Sciatic nerve (tissue), 2 donors: ENCODE measurements at regions not wholly inside any gene's neighbourhood (a gene's known extent, or its start where the extent isn't known, plus 50 kb on each side); places are given as distances from the start of the nearest gene placed in this dataset.

ENCODE experiments used
- ATAC-seq: fragments of 200-7000 bp; cut with Tn5 transposase; one replicate; pipeline ENCODE4 v1.9.1; 2020; ENCODE audit warnings: mild to moderate bottlenecking, moderate library complexity
- DNase-seq: peaks from one replicate; pipeline ENCODE4 v3.0.0-alpha.2; 2020; ENCODE audit warnings: low spot score
- intact Hi-C: fragments of 100-400 bp; cut with DNase I; formaldehyde crosslinking; loops from one replicate; pipeline ENCODE4 v1.14.2; 2022
- donor health status: DM: no; HTN: no; CAD: no.
- donor health status: DM: no; HTN: no; CAD: no.

DNA sequence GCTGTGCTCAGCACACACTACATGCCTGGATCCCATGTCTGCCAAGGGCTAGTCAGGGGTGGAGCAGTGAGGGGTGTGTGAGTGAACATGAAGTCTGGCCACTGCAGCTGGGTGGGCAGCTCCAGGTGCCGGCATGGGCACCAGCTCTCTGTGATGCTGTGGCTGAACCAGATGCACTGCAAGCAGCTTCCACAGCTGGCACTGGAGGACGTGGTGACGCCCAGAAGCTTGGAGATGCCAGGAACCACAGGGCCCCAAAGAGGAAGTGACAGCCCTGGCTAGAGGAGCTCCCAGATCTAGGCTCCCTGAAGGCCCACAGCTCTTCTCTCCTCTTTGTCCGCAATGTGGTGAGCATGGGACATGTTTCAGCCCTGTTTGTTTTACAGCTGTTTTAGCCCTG, 776.3 kb upstream of the POU3F3 start:
- ATAC-seq = no peak
- intact Hi-C loops = no loop called here
- DNase-seq = no peak

DNA sequence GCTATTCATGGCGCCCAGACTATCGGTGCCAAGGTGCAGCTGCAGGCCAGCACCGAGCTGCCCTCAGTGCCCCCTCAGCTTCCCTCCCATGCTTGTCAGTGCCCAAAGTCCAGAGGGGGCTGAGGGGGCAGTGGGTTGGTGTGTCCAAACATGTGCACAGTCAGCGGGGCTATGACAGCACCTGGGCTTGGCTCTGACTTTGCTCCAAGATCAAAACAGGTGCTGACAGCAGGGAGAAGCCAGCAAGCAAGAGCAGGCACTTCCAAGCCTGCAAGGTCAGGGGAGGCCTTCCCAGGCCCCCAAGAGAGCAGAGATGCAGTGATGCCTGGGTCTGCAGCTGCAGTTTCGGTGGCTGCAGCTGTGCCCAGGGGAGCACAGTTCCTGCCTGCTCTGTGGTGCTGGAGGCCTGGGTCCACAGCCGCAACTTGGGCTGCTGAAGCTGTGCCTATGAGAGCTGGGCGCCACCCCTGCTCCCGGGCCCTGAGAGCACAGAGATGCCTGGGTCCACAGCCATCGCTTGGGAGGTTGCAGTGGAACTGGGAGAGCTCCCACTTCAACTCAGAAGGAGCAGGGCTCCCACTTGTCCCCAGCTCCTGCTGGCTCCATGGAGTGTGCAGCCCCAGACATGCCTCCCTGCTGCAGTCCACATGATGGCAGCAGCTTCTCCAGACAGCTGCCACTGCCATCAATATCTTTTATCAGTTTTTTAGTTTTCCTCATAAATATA, 775.3 kb upstream of the POU3F3 start:
- ATAC-seq = no peak
- DNase-seq = no peak
- intact Hi-C loops = no loop called here

- intact Hi-C loops = no loop called here
- DNase-seq (no peak), ATAC-seq (no peak)
Observed at GRCh38 chr2:104088745-104089144, 765.2 kb upstream of the POU3F3 start.

DNA sequence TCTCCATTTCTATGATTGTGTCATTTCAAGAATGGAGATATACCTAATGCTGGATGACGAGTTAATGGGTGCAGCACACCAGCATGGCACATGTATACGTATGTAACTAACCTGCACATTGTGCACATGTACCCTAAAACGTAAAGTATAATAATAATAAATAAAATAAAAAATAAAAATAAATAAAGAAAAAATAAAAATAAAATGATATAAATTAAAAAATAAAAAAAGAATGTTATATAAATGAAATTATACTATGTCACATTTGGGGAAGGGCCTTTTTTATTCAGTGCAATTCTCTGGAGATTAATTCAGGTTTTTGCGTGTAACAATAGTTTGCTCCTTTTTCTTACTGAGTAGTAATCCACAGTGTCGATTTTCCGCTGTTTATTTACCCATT, 763.5 kb upstream of the POU3F3 start:
- no peak for ATAC-seq
- DNase-seq = no peak
- intact Hi-C loops = no loop called here

- intact Hi-C loops = no loop called here
- DNase-seq (no peak), ATAC-seq (no peak)
Observed at GRCh38 chr2:104091894-104092293, 762.0 kb upstream of the POU3F3 start.

DNA sequence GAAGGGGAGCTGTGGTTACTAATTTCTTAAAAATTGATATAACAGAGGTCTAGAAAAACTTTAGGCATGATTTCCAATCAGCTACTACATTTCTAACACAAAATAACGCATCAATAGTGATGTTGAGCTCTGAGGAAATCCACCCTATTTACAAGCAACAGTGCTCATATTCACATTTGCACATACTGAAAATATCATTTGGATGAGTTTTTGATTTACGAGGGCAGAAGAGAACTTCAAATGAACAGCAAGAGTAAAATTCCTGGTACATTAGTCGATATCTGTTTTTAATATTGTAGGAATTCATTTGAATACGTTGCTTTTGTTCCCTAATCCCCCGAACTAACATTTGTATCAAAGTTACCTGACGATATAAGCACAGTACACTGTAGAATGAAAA, 761.0 kb upstream of the POU3F3 start:
- intact Hi-C loops = no loop called here
- no peak for ATAC-seq

GRCh38 chr2:104102615-104103014, 751.3 kb upstream of the POU3F3 start:
- DNase-seq (no peak), ATAC-seq (no peak)
- intact Hi-C loops = no loop called here

More for the DNA sequence above, 761.0 kb upstream of the POU3F3 start:
- DNase-seq = no peak

DNA sequence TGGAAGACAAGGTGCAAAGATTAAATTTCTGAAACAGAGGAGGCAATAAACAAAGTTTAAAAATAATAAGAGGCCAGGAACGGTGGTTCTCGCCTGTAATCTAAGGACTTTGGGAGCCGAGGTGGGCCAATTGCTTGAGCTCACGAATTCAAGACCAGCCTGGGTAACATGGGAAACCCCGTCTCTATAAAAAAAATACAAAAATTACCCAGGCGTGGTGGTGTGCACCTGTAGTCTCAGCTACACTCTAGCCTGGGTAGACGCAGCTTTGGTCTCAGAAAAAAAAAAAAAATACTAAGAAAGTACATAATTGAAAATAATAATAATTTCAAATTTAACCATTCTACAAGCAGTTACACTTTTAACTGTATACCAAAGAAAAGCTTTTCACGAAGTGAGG, 744.6 kb upstream of the POU3F3 start:
- DNase-seq (no peak), ATAC-seq (no peak)
- intact Hi-C loops = no loop called here

GRCh38 chr2:104118889-104119288, 735.0 kb upstream of the POU3F3 start:
- ATAC-seq (no peak), DNase-seq (no peak)
- intact Hi-C loops = no loop called here

GRCh38 chr2:104120171-104120570, 733.7 kb upstream of the POU3F3 start:
- no peak for ATAC-seq

GRCh38 chr2:104125096-104125495, 728.8 kb upstream of the POU3F3 start:
- intact Hi-C loops = no loop called here
- DNase-seq (no peak), ATAC-seq (no peak)

More at GRCh38 chr2:104120171-104120570, 733.7 kb upstream of the POU3F3 start:
- intact Hi-C loops = no loop called here
- no peak for DNase-seq

- intact Hi-C loops = no loop called here
- no peak for ATAC-seq
- DNase-seq = no peak
Observed at GRCh38 chr2:104127049-104127770, 726.7 kb upstream of the POU3F3 start.

DNA sequence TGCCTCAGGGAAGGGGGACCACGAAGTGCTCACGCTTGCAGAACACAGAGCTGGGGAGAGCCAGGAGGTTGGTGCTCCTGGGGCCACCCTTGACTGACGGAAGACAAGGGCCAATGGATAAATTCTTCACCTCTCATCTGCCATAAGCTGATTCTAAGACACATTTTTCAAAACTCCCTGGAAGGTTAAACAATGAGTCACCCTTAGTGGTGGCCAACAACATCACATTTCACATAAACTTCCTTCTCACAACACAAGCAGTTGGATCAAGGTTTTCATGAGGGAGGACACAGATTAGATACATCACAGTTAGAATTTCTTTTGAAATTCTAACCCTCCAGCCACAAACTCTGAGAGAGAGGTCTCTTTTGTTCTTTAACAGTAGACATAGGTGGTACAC, 713.6 kb upstream of the POU3F3 start:
- intact Hi-C loops = no loop called here
- ATAC-seq = no peak
- DNase-seq = no peak

GRCh38 chr2:104158191-104158590, 695.7 kb upstream of the POU3F3 start:
- no peak for ATAC-seq
- intact Hi-C loops = no loop called here
- DNase-seq = no peak

DNA sequence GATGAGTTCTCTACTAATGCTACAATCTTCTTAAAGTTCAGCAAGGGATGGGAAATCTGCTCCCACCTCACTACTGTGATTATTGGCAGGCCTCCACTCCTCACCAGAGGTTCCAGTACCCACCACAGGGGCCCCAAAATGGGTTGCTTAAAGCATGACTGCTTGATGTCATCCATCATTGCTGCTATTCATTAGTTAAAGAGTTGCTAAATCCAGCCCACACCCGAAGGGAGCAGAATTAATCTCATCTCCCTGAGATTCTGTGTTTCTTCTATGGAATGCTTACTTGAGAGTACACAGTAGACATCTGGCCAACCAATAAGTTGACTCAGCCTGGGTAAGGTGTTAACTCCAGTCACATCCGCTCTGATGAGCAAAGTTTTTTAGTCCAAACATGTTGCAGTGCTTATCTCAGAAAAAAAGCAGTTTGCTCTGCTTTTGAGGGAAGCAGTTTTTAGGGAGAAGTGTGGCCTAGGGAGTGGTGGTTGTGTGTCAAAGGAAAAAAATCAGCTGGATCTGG, 690.2 kb upstream of the POU3F3 start:
- no peak for ATAC-seq
- intact Hi-C loops = no loop called here
- no peak for DNase-seq

DNA sequence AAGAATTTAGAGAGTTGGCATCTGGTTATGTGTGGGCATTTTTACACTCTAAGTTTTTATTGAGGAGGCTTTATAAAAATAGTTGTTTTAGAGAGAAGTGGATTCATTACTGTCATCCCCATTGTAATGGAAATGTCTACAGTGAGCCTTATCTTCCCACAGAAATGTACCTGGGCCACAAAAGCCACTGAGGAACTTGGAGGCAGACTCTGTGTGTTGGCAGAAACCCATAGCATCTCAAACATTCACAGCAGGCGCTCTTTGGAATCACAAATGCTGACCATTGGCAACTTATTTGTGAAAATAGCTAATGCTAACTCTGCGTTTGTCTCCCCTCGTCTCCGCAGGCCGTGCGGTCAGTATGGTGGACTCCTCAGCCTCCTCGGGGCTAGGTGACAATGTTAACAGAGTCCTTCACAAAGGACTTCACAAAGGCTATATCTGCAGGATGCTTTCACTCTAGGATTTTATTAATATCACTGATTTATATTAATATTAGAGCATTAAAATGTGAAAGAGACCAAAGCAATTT, 689.1 kb upstream of the POU3F3 start:
- DNase-seq = no peak
- intact Hi-C loops = no loop called here
- ATAC-seq = no peak

GRCh38 chr2:104177179-104177578, 676.7 kb upstream of the POU3F3 start:
- no peak for DNase-seq
- intact Hi-C loops = no loop called here

DNA sequence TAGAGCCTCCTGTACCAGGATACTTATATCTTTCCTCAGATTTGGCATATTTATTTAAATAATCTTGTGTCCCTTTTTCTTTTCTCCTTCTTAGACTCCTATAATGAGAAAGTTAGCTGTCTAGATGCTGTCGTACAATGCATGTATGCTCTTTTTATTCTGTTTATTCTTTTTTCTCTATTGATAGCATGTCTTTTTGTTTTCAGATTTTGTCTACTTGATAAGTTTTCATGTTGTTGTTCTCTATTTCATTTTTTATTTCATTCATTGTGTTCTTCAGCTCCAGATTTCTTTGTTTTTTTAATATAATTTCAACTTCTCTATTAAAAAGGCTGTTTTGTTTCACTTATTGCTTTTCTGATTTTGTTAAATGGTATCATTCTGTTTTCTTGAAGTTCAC, 674.3 kb upstream of the POU3F3 start:
- intact Hi-C loops = no loop called here
- no peak for DNase-seq
- ATAC-seq = no peak

More at GRCh38 chr2:104177179-104177578, 676.7 kb upstream of the POU3F3 start:
- no peak for ATAC-seq

GRCh38 chr2:104200533-104201168, 653.3 kb upstream of the POU3F3 start:
- intact Hi-C loops = no loop called here
- ATAC-seq (no peak), DNase-seq (no peak)

- intact Hi-C loops = no loop called here
- ATAC-seq (no peak), DNase-seq (no peak)
Observed at GRCh38 chr2:104213758-104214157, 640.2 kb upstream of the POU3F3 start.
